Stomach (tissue), 8 donors: ENCODE measurements at regions not wholly inside any gene's neighbourhood (a gene's known extent, or its start where the extent isn't known, plus 50 kb on each side); places are given as distances from the start of the nearest gene placed in this dataset.

Source experiments
- DNase-seq, 2 donors: peaks; one replicate each; pipeline versions ENCODE4 v3.0.0 to v3.0.0-alpha.2; 2013 to 2019
- H3K27ac ChIP-seq, 5 donors: fragments of 200-600 bp in 4 of 5; sonication (generic) in 4 of 5; one replicate each; pipeline ENCODE4 v1.5.1; 2013 to 2019; ENCODE audit warnings: mild to moderate bottlenecking in 1 of 5, moderate library complexity in 1 of 5
- H3K27me3 ChIP-seq, 3 donors: fragments of 200-600 bp; sonication (generic); one replicate each; pipeline ENCODE4 v1.5.1; 2017 to 2019; ENCODE audit warnings: mixed run types in 1 of 3
- H3K36me3 ChIP-seq, 4 donors: fragments of 200-600 bp; sonication (generic); 1 replicate in 3 of 4; 2 replicates in 1 of 4; pipeline ENCODE4 v1.5.1; 2016 to 2019
- H3K4me1 ChIP-seq, 4 donors: fragments of 200-600 bp; sonication (generic); one replicate each; pipeline ENCODE4 v1.5.1; 2016 to 2019
- H3K4me3 ChIP-seq, 4 donors: fragments of 200-600 bp; sonication (generic) in 3 of 4; one replicate each; pipeline ENCODE4 v1.5.1; 2016 to 2019; ENCODE audit warnings: mild to moderate bottlenecking in 1 of 4
- H3K9me3 ChIP-seq, 4 donors: fragments of 200-600 bp; sonication (generic); one replicate each; pipeline ENCODE4 v1.5.1; 2016 to 2019
- CTCF ChIP-seq, 7 experiments: fragments of 450-650 bp in 4 of 7; fragments of 200-600 bp in 3 of 7; sonication (generic) in 3 of 7; IDR thresholded peaks; one replicate each; pipeline ENCODE4 v1.5.1; 2016 to 2019; ENCODE audit warnings: antibody characterized with exemption in 7 of 7, control low read depth in 2 of 7, mild to moderate bottlenecking in 1 of 7
- EP300 ChIP-seq: sonication (generic); formaldehyde crosslinking; IDR thresholded peaks from one replicate; pipeline ENCODE4 v1.6.1; 2017; ENCODE audit warnings: antibody characterized with exemption
- POLR2A ChIP-seq, 4 donors: fragments of 450-650 bp; IDR thresholded peaks; one replicate each; pipeline ENCODE4 v1.6.1; 2016; ENCODE audit warnings: antibody characterized with exemption in 4 of 4, control low read depth in 2 of 4, mild to moderate bottlenecking in 1 of 4, moderate library complexity in 1 of 4
- POLR2AphosphoS5 ChIP-seq, 3 donors: sonication (generic); formaldehyde crosslinking; IDR thresholded peaks; one replicate each; pipeline ENCODE4 v1.6.1; 2016; ENCODE audit warnings: antibody characterized with exemption in 3 of 3
- WGBS, 5 donors: extraction: QIAGEN DNeasy Blood & Tissue Kit in 3 of 5; methylation state at CpG; one replicate each; pipeline versions ENCODE4 v1.1.5 to v1.1.7; 2013 to 2018; 5-methylcytosine and 5-hydroxymethylcytosine counted together
- intact Hi-C: fragments of 100-400 bp; cut with DNase I; formaldehyde crosslinking; loops from one replicate; pipeline ENCODE4 v1.15.1; 2023; ENCODE audit warnings: low total_unique reads
- donor health status: healthy with polysubstance abuse.
- donor health status: Bipolar disorder and iron deficiency.
- donor health status: healthy.

- Histone ChIP-seq H3K36me3 (no peaks in the 10 kb centered on the region), H3K4me3 (no peak overlapping the region), H3K27me3 (no peaks in the 10 kb centered on the region), H3K4me1 (no peaks in the 10 kb centered on the region), H3K27ac (no peak overlapping the region), H3K9me3 (no peaks in the 10 kb centered on the region)
- intact Hi-C loops, result no loop called here
- WGBS, 5 donors, result 90 to 98% (median 93%) methylated on average over 2 of the region's 2 CpGs
- DNase-seq, result no peak
- no peak for TF ChIP-seq EP300
- no peak for TF ChIP-seq CTCF (IDR thresholded peaks at IDR 0.05)
- TF ChIP-seq POLR2AphosphoS5 (IDR thresholded peaks at IDR 0.05), result no peak
- TF ChIP-seq POLR2A (IDR thresholded peaks at IDR 0.05), result no peak
Observed at GRCh38 chr6:140663772-140664171, 1289.3 kb upstream of the CITED2 start.

GRCh38 chr6:140663094-140663493, 1288.6 kb upstream of the CITED2 start:
- Histone ChIP-seq H3K4me3 (no peak overlapping the region), H3K4me1 (no peaks in the 10 kb centered on the region), H3K27me3 (no peaks in the 10 kb centered on the region), H3K27ac (no peak overlapping the region), H3K9me3 (no peaks in the 10 kb centered on the region), H3K36me3 (no peaks in the 10 kb centered on the region)
- intact Hi-C loops, result no loop called here
- TF ChIP-seq CTCF (IDR thresholded peaks at IDR 0.05), result no peak
- no peak for TF ChIP-seq POLR2A (IDR thresholded peaks at IDR 0.05)
- no peak for TF ChIP-seq POLR2AphosphoS5 (IDR thresholded peaks at IDR 0.05)
- no peak for TF ChIP-seq EP300
- 83 to 95% (median 86%) methylated on average over 2 of the region's 2 CpGs for WGBS, 5 donors
- DNase-seq, result no peak

GRCh38 chr6:140661691-140662090, 1287.2 kb upstream of the CITED2 start:
- intact Hi-C loops, result no loop called here
- 71 to 80% (median 76%) methylated on average over 3 of the region's 3 CpGs for WGBS, 5 donors

GRCh38 chr6:140660295-140660694, 1285.8 kb upstream of the CITED2 start:
- Histone ChIP-seq H3K4me1 (no peaks in the 10 kb centered on the region), H3K9me3 (no peaks in the 10 kb centered on the region), H3K27me3 (no peaks in the 10 kb centered on the region), H3K27ac (no peak overlapping the region), H3K36me3 (no peaks in the 10 kb centered on the region), H3K4me3 (no peak overlapping the region)
- no peak for DNase-seq
- intact Hi-C loops, result no loop called here
- no peak for TF ChIP-seq POLR2AphosphoS5 (IDR thresholded peaks at IDR 0.05)
- TF ChIP-seq EP300, result no peak
- no peak for TF ChIP-seq POLR2A (IDR thresholded peaks at IDR 0.05)
- WGBS, 5 donors, result 51 to 58% (median 57%) methylated on average over 2 of the region's 2 CpGs

More at GRCh38 chr6:140661691-140662090, 1287.2 kb upstream of the CITED2 start:
- H3K9me3 ChIP-seq, result no peaks in the 10 kb centered on the region
- TF ChIP-seq POLR2A (IDR thresholded peaks at IDR 0.05) (no peak), EP300 (no peak), CTCF (IDR thresholded peaks at IDR 0.05) (no peak), POLR2AphosphoS5 (IDR thresholded peaks at IDR 0.05) (no peak)
- no peaks in the 10 kb centered on the region for H3K27me3 ChIP-seq
- no peaks in the 10 kb centered on the region for H3K4me1 ChIP-seq
- no peaks in the 10 kb centered on the region for H3K36me3 ChIP-seq
- H3K4me3 ChIP-seq, result no peak overlapping the region
- no peak overlapping the region for H3K27ac ChIP-seq
- no peak for DNase-seq

- DNase-seq, result no peak
- TF ChIP-seq POLR2A (IDR thresholded peaks at IDR 0.05) (no peak), POLR2AphosphoS5 (IDR thresholded peaks at IDR 0.05) (no peak), CTCF (IDR thresholded peaks at IDR 0.05) (no peak), EP300 (no peak)
- Histone ChIP-seq H3K9me3 (no peaks in the 10 kb centered on the region), H3K27me3 (no peaks in the 10 kb centered on the region), H3K4me3 (no peak overlapping the region), H3K36me3 (no peaks in the 10 kb centered on the region), H3K4me1 (no peaks in the 10 kb centered on the region), H3K27ac (no peak overlapping the region)
- intact Hi-C loops, result no loop called here
Observed at GRCh38 chr6:140653972-140654371, 1279.5 kb upstream of the CITED2 start.
